H1 (cell line): ENCODE measurements at regions not wholly inside any gene's neighbourhood (a gene's known extent, or its start where the extent isn't known, plus 50 kb on each side); places are given as distances from the start of the nearest gene placed in this dataset.
A peak's percentile ranks its signal among the peaks of the same experiment; 100 is the strongest.

ENCODE experiments used
- CTCF ChIA-PET: fragments of 300-600 bp; sonication (Branson Sonifier 250); formaldehyde crosslinking; loops from one replicate; lab custom pipeline; 2021; ENCODE audit not compliant: partially characterized antibody; lab: Charles Lee
- POLR2A ChIA-PET: fragments of 300-600 bp; sonication (Branson Sonifier 250); formaldehyde crosslinking; loops from one replicate; lab custom pipeline; 2021; ENCODE audit warnings: inconsistent platforms; ENCODE audit not compliant: partially characterized antibody; lab: Charles Lee
- DNase-seq, 2 experiments: peaks; one replicate each; pipeline versions ENCODE4 v3.0.0 to v3.0.0-alpha.2; 2010 to 2022; ENCODE audit warnings: low spot score in 2 of 2, low read depth in 1 of 2, mixed read lengths in 1 of 2
- FAIRE-seq: peaks from 2 replicates; lab custom pipeline; 2011; peaks lifted over from hg19 to GRCh38; lab: Jason Lieb, UNC
- H2AFZ ChIP-seq: 2 replicates; pipeline ENCODE4 v1.8.1; 2012; ENCODE audit warnings: low read length, inconsistent platforms
- H2AK5ac ChIP-seq: 2 replicates; pipeline ENCODE4 v1.6.1; 2013; ENCODE audit warnings: low read depth, low read length
- H2BK120ac ChIP-seq: replicated peaks from 2 replicates; pipeline ENCODE3; 2013; ENCODE audit warnings: low read depth, low read length, inconsistent platforms
- H2BK12ac ChIP-seq: 2 replicates; pipeline ENCODE4 v1.6.1; 2013; ENCODE audit warnings: low read depth, low read length
- H2BK15ac ChIP-seq: 2 replicates; pipeline ENCODE4 v1.6.1; 2013; ENCODE audit warnings: low read length
- H2BK20ac ChIP-seq: 2 replicates; pipeline ENCODE4 v1.6.1; 2013; ENCODE audit warnings: low read length
- H2BK5ac ChIP-seq: 2 replicates; pipeline ENCODE4 v1.6.1; 2013; ENCODE audit warnings: low read depth, low read length
- H3K14ac ChIP-seq: 2 replicates; pipeline ENCODE4 v1.6.1; 2013; ENCODE audit warnings: inconsistent platforms; ENCODE audit not compliant: insufficient read length
- H3K18ac ChIP-seq: 2 replicates; pipeline ENCODE4 v1.6.1; 2013; ENCODE audit warnings: low read length; ENCODE audit errors: extremely low read depth
- H3K23ac ChIP-seq: 2 replicates; pipeline ENCODE4 v1.6.1; 2013; ENCODE audit warnings: inconsistent platforms; ENCODE audit not compliant: insufficient read length
- H3K23me2 ChIP-seq: 2 replicates; pipeline ENCODE4 v1.6.1; 2013; ENCODE audit warnings: low read depth, low read length
- H3K27ac ChIP-seq: 2 replicates; pipeline ENCODE4 v1.6.1; 2011; ENCODE audit warnings: low read depth, low read length, inconsistent platforms
- H3K27me3 ChIP-seq, 4 experiments: replicated peaks in 1 of 4; 1 replicate in 1 of 4; 2 replicates in 3 of 4; pipeline versions ENCODE4 v1.6.1 to v1.8.1; 2011 to 2013; ENCODE audit warnings: low read length in 3 of 4, mild to moderate bottlenecking in 3 of 4, inconsistent platforms in 2 of 4, mixed read lengths in 2 of 4, moderate library complexity in 1 of 4; ENCODE audit not compliant: control insufficient read depth in 3 of 4, insufficient read depth in 3 of 4; ENCODE audit errors: extremely low read depth in 1 of 4
- H3K36me3 ChIP-seq, 4 experiments: 2 replicates each; pipeline versions ENCODE4 v1.6.1 to v1.8.1; 2011 to 2013; ENCODE audit warnings: mild to moderate bottlenecking in 4 of 4, low read length in 3 of 4, moderate library complexity in 2 of 4, control low read depth in 1 of 4, inconsistent platforms in 1 of 4; ENCODE audit not compliant: insufficient read depth in 4 of 4, control insufficient read depth in 2 of 4
- H3K4ac ChIP-seq: replicated peaks from 2 replicates; pipeline ENCODE3; 2013; ENCODE audit warnings: low read length, low read depth, mixed read lengths, inconsistent platforms; ENCODE audit not compliant: insufficient read length
- H3K4me1 ChIP-seq, 4 experiments: replicated peaks in 1 of 4; 1 replicate in 1 of 4; 2 replicates in 3 of 4; pipeline versions ENCODE4 v1.6.1 to v1.8.1; 2011 to 2013; ENCODE audit warnings: low read length in 3 of 4, inconsistent platforms in 2 of 4, mixed read lengths in 1 of 4; ENCODE audit not compliant: insufficient read depth in 4 of 4, control insufficient read depth in 3 of 4
- H3K4me2 ChIP-seq, 2 experiments: 2 replicates each; pipeline versions ENCODE4 v1.6.1 to v1.8.1; 2011 to 2013; ENCODE audit warnings: low read depth in 2 of 2, low read length in 2 of 2, control low read depth in 1 of 2, inconsistent platforms in 1 of 2, mild to moderate bottlenecking in 1 of 2; ENCODE audit not compliant: insufficient read depth in 1 of 2
- H3K4me3 ChIP-seq, 4 experiments: fragments of 200-600, 300-600 bp in 1 of 4; sonication (generic), shearing (Covaris generic), sonication (Bioruptor Twin) in 1 of 4; 2 replicates each; pipeline versions ENCODE4 v1.5.1 to v1.8.1; 2011 to 2016; ENCODE audit warnings: low read length in 4 of 4, low read depth in 3 of 4, control low read depth in 2 of 4, inconsistent platforms in 2 of 4, mild to moderate bottlenecking in 2 of 4, mixed read lengths in 1 of 4, moderate library complexity in 1 of 4; ENCODE audit not compliant: insufficient read depth in 2 of 4; ENCODE audit errors: extremely low read depth in 1 of 4
- H3K56ac ChIP-seq: replicated peaks from 2 replicates; pipeline ENCODE3; 2013; ENCODE audit warnings: low read depth, mild to moderate bottlenecking, mixed read lengths, low read length, inconsistent platforms; ENCODE audit not compliant: insufficient read length
- H3K79me1 ChIP-seq: 2 replicates; pipeline ENCODE4 v1.6.1; 2013; ENCODE audit warnings: low read depth, low read length, control low read depth
- H3K79me2 ChIP-seq, 2 experiments: 2 replicates each; pipeline versions ENCODE4 v1.6.1 to v1.8.1; 2012 to 2013; ENCODE audit warnings: low read length in 2 of 2, mild to moderate bottlenecking in 2 of 2, inconsistent platforms in 1 of 2; ENCODE audit not compliant: insufficient read depth in 2 of 2, control insufficient read depth in 1 of 2
- H3K9ac ChIP-seq, 4 experiments: replicated peaks in 1 of 4; 1 replicate in 1 of 4; 2 replicates in 3 of 4; pipeline versions ENCODE4 v1.6.1 to v1.8.1; 2011 to 2013; ENCODE audit warnings: low read depth in 3 of 4, low read length in 3 of 4, control low read depth in 2 of 4, mild to moderate bottlenecking in 2 of 4, moderate library complexity in 2 of 4, inconsistent platforms in 1 of 4; ENCODE audit errors: extremely low read depth in 1 of 4
- H3K9me3 ChIP-seq, 2 experiments: 2 replicates each; pipeline versions ENCODE4 v1.6.1 to v1.8.1; 2012 to 2013; ENCODE audit warnings: mild to moderate bottlenecking in 2 of 2, moderate library complexity in 2 of 2, control low read depth in 1 of 2, inconsistent platforms in 1 of 2, low read depth in 1 of 2, low read length in 1 of 2, mixed read lengths in 1 of 2; ENCODE audit not compliant: insufficient read depth in 2 of 2
- H4K20me1 ChIP-seq, 2 experiments: replicated peaks in 1 of 2; 2 replicates each; pipeline versions ENCODE3 to v1.8.1; 2011 to 2013; ENCODE audit warnings: inconsistent platforms in 2 of 2, low read length in 2 of 2, mild to moderate bottlenecking in 1 of 2; ENCODE audit not compliant: insufficient read depth in 2 of 2, control insufficient read depth in 1 of 2
- H4K5ac ChIP-seq: 2 replicates; pipeline ENCODE4 v1.6.1; 2013; ENCODE audit warnings: low read length, low read depth, mixed read lengths, inconsistent platforms; ENCODE audit not compliant: insufficient read length
- H4K8ac ChIP-seq: 2 replicates; pipeline ENCODE4 v1.8.0; 2013; ENCODE audit warnings: mild to moderate bottlenecking, moderate library complexity, low read length, inconsistent platforms; ENCODE audit not compliant: insufficient read depth; ENCODE audit errors: extremely low read depth
- H4K91ac ChIP-seq: replicated peaks from 2 replicates; pipeline ENCODE3; 2013; ENCODE audit warnings: low read length, mixed read lengths, inconsistent platforms; ENCODE audit not compliant: insufficient read length
- ASH2L ChIP-seq: fragments of 200-600, 300-600 bp; sonication (generic); IDR thresholded peaks from one replicate; pipeline ENCODE4 v1.7.1; 2017; ENCODE audit warnings: low read length
- E2F6 ChIP-seq: IDR thresholded peaks from 2 replicates; pipeline ENCODE4 v1.6.1; 2012; ENCODE audit warnings: inconsistent platforms
- NANOG ChIP-seq: IDR thresholded peaks from 2 replicates; pipeline ENCODE4 v1.6.1; 2011; ENCODE audit warnings: low read length, low read depth, mild to moderate bottlenecking, inconsistent platforms; ENCODE audit not compliant: insufficient read depth, poor library complexity, severe bottlenecking
- WGBS, 2 experiments: shearing (Covaris generic) in 1 of 2; methylation state at CpG; one replicate each; pipeline versions ENCODE4 v1.1.6 to v1.1.7; 2013 to 2015; ENCODE audit warnings: low lambda C conversion rate in 2 of 2, mixed read lengths in 2 of 2, inconsistent platforms in 1 of 2, low coverage in 1 of 2, missing lambda C conversion rate in 1 of 2; ENCODE audit not compliant: insufficient replicate concordance in 2 of 2, insufficient coverage in 1 of 2, insufficient read length in 1 of 2; ENCODE audit errors: extremely low coverage in 1 of 2, missing lambda C conversion rate in 1 of 2; 5-methylcytosine and 5-hydroxymethylcytosine counted together

- H3K18ac ChIP-seq, result no peak overlapping the region
- WGBS, 2 experiments, result 91% methylated on average over 15 of the region's 15 CpGs; no CpG with 5 or more reads in 1 of the 2 experiments
- no peak overlapping the region for H4K5ac ChIP-seq
- H2BK15ac ChIP-seq, result no peak overlapping the region
- H4K8ac ChIP-seq, result no peak overlapping the region
- POLR2A ChIA-PET, result no interaction called here
- H2BK120ac ChIP-seq, result no peak overlapping the region
- no peak overlapping the region for H3K4me2 ChIP-seq
- H3K36me3 ChIP-seq, result no peaks in the 10 kb centered on the region
- H4K91ac ChIP-seq, result no peak overlapping the region
- DNase-seq (no peak), FAIRE-seq (no peak)
- TF ChIP-seq ASH2L (no peak), NANOG (no peak), E2F6 (no peak)
- no peak overlapping the region for H2BK20ac ChIP-seq
- H3K14ac ChIP-seq, result no peak overlapping the region
- H3K23ac ChIP-seq, result no peak overlapping the region
- no peaks in the 10 kb centered on the region for H3K79me1 ChIP-seq
- no peaks in the 10 kb centered on the region; a peak in 1 of 7 replicates for H3K27me3 ChIP-seq
- no peak overlapping the region for H3K9ac ChIP-seq
- no peaks in the 10 kb centered on the region for H3K79me2 ChIP-seq
- H3K23me2 ChIP-seq, result no peaks in the 10 kb centered on the region
- H3K4me3 ChIP-seq, result no peak overlapping the region
- no peaks in the 10 kb centered on the region for H3K4me1 ChIP-seq
- CTCF ChIA-PET, result interaction anchor here (0.6 kb wide), 1 partner anchor 12 kb away, joined by 3 read pairs; no protein-coding TSS in a partner anchor
- no peaks in the 10 kb centered on the region for H4K20me1 ChIP-seq
- no peak overlapping the region for H3K56ac ChIP-seq
- H3K27ac ChIP-seq, result no peak overlapping the region
- 0 out of 2 replicates have a peak overlapping the region, but pooled peaks have one; percentile 25 for H2AFZ ChIP-seq
- H2AK5ac ChIP-seq, result no peak overlapping the region
- no peak overlapping the region for H2BK5ac ChIP-seq
- H3K9me3 ChIP-seq, result no peaks in the 10 kb centered on the region
- no peak overlapping the region for H3K4ac ChIP-seq
- H2BK12ac ChIP-seq, result no peak overlapping the region
These were observed 449.2 kb upstream of the CFAP20DC start for GRCh38 chr3:59499000-59499399.
